GM12892 (cell line): ENCODE measurements at regions not wholly inside any gene's neighbourhood (a gene's known extent, or its start where the extent isn't known, plus 50 kb on each side); places are given as distances from the start of the nearest gene placed in this dataset.

Experiments used
- POLR2A ChIP-seq: IDR thresholded peaks from 2 replicates; pipeline ENCODE4 v1.6.1; 2011; ENCODE audit warnings: low read depth, low read length, control low read depth
- POLR2AphosphoS5 ChIP-seq: IDR thresholded peaks from 2 replicates; pipeline ENCODE4 v1.6.1; 2011; ENCODE audit warnings: low read depth, low read length, control low read depth
- TAF1 ChIP-seq: IDR thresholded peaks from 2 replicates; pipeline ENCODE4 v1.6.1; 2011; ENCODE audit warnings: low read depth, mild to moderate bottlenecking, control low read depth, low read length, borderline replicate concordance

GRCh38 chr21:28280611-28281010, 712.1 kb downstream of the LTN1 start:
- no peak for TF ChIP-seq TAF1
- TF ChIP-seq POLR2A, result no peak
- no peak for TF ChIP-seq POLR2AphosphoS5
